Hematopoietic multipotent progenitor cell treated with erythropoietin and hydrocortisone succinate and interleukin-3 and kit ligand, for 8 days (in vitro differentiated cells): ENCODE measurements at regions not wholly inside any gene's neighbourhood (a gene's known extent, or its start where the extent isn't known, plus 50 kb on each side); places are given as distances from the start of the nearest gene placed in this dataset.
A peak's percentile ranks its signal among the peaks of the same experiment; 100 is the strongest.

Experiments
- DNase-seq: peaks from one replicate; pipeline ENCODE4 v3.0.0-alpha.2; 2015

- DNase-seq = no peak
These were observed 124.6 kb upstream of the E2F7 start for GRCh38 chr12:77189901-77190416.

- DNase-seq = no peak
These were observed 124.1 kb upstream of the E2F7 start for GRCh38 chr12:77189458-77189857.

GRCh38 chr12:77179515-77179914 lies 114.1 kb upstream of the E2F7 start:
- no peak for DNase-seq

- DNase-seq = no peak
These were observed 102.4 kb upstream of the E2F7 start for GRCh38 chr12:77167801-77168200.

GRCh38 chr12:77166696-77167095 lies 101.3 kb upstream of the E2F7 start:
- DNase-seq = no peak

GRCh38 chr12:77163074-77164038 lies 98.0 kb upstream of the E2F7 start:
- DNase-seq = no peak

GRCh38 chr12:77161944-77162343 lies 96.6 kb upstream of the E2F7 start:
- DNase-seq = no peak

GRCh38 chr12:77160931-77161330 lies 95.6 kb upstream of the E2F7 start:
- no peak for DNase-seq

- no peak for DNase-seq
These were observed 88.3 kb upstream of the E2F7 start for GRCh38 chr12:77153706-77154105.

GRCh38 chr12:77152623-77153193 lies 87.3 kb upstream of the E2F7 start:
- DNase-seq = peak; percentile 6

- DNase-seq = no peak
These were observed 85.7 kb upstream of the E2F7 start for GRCh38 chr12:77151030-77151429.

- peak; percentile 49 for DNase-seq
These were observed 68.2 kb upstream of the E2F7 start for GRCh38 chr12:77133566-77133965.

- no peak for DNase-seq
These were observed 66.7 kb upstream of the E2F7 start for GRCh38 chr12:77131977-77132490.

- no peak for DNase-seq
These were observed 64.8 kb upstream of the E2F7 start for GRCh38 chr12:77130193-77130592.

- no peak for DNase-seq
These were observed 59.4 kb upstream of the E2F7 start for GRCh38 chr12:77124767-77125166.

- no peak for DNase-seq
These were observed 57.3 kb upstream of the E2F7 start for GRCh38 chr12:77122661-77123060.

GRCh38 chr12:77122236-77122635 lies 56.9 kb upstream of the E2F7 start:
- no peak for DNase-seq

- no peak for DNase-seq
These were observed 55.1 kb upstream of the E2F7 start for GRCh38 chr12:77120156-77121085.

- no peak for DNase-seq
These were observed 53.3 kb upstream of the E2F7 start for GRCh38 chr12:77118696-77119095.

GRCh38 chr12:77116277-77116676 lies 50.9 kb upstream of the E2F7 start:
- DNase-seq = no peak

GRCh38 chr12:77115471-77115870 lies 50.1 kb upstream of the E2F7 start:
- no peak for DNase-seq
